GM13977 (cell line): ENCODE measurements at regions not wholly inside any gene's neighbourhood (a gene's known extent, or its start where the extent isn't known, plus 50 kb on each side); places are given as distances from the start of the nearest gene placed in this dataset.

Source experiments
- DNase-seq: peaks from one replicate; pipeline ENCODE4 v3.0.0; 2012; ENCODE audit warnings: low spot score
- CTCF ChIP-seq: IDR thresholded peaks from 2 replicates; pipeline ENCODE4 v1.5.1; 2012; ENCODE audit warnings: mild to moderate bottlenecking, control low read depth; ENCODE audit not compliant: insufficient read depth; ENCODE audit errors: extremely low read depth, missing control alignments
- in situ Hi-C: fragments of 300-500 bp; cut with MboI; formaldehyde crosslinking; loops from one replicate; pipeline ENCODE4 v1.12.0; 2022; ENCODE audit warnings: low sequenced_read_pairs, low pct_unique_long_range_greater_than_20kb, mixed read lengths, inconsistent platforms; ENCODE audit not compliant: unreplicated experiment

DNA sequence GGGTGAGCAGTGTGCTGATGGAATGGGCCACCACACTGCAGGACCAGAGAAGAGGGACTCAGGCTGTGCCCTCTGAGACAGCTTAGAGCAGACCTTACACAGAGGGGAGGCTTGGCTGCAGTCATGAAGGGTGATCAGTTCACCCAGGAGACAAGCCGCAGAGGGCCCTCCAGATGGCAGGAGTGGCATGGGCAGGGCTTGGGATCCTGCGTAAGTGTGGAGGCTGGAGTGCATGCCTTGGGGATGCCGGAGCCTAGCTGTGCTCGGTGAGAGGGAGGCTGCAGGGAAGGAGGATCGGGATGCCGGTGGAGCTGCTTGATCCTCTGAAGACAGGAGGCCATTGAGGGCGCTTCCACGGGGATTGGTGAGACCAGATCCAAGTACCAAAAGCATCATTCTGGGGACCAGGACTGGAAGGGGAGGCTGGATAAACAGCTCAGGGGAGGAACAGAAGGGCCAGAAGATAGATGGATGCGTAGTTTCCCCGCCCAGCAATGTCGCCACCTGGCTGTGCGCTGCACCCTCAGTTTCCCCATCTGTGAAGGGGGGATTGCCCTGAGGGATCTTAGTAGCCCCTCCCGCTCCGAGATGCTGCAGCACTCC, 163.4 kb downstream of the INHBB start:
- DNase-seq = no peak
- no peak for TF ChIP-seq CTCF
- in situ Hi-C loops = no loop called here

GRCh38 chr2:120509991-120510735, 164.2 kb downstream of the INHBB start:
- in situ Hi-C loops = no loop called here
- no peak for DNase-seq
- TF ChIP-seq CTCF = no peak

GRCh38 chr2:120510751-120511395, 164.9 kb downstream of the INHBB start:
- no peak for DNase-seq
- in situ Hi-C loops = no loop called here
- no peak for TF ChIP-seq CTCF

DNA sequence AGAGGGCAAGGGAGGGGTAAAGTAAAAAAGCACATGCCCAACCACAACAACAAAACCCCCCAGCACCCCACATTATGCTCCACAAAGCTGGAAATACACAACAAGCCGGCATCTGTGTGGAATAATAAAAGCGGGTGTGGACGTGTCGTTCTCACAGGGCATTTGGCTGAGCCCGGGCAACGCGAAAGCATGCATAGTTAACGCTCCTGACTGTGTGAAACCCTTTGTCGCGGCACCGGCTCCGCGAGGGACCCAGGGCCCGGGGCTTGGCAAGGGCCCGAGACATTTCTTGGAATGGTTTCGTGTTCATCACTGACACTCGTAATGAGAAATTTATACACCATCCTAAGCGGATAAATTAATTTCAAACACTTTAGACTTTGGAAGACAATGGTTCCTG, 165.6 kb downstream of the INHBB start:
- DNase-seq = no peak
- TF ChIP-seq CTCF = no peak
- in situ Hi-C loops = no loop called here

GRCh38 chr2:120511947-120512710, 166.2 kb downstream of the INHBB start:
- no peak for DNase-seq
- in situ Hi-C loops = no loop called here
- no peak for TF ChIP-seq CTCF

- in situ Hi-C loops = no loop called here
- no peak for DNase-seq
- TF ChIP-seq CTCF = no peak
Observed at GRCh38 chr2:120513776-120514357, 167.9 kb downstream of the INHBB start.
